HepG2 (cell line): ENCODE measurements at regions not wholly inside any gene's neighbourhood (a gene's known extent, or its start where the extent isn't known, plus 50 kb on each side); places are given as distances from the start of the nearest gene placed in this dataset.

Source experiments
- IKZF4 ChIP-seq: sonication (generic); formaldehyde crosslinking; IDR thresholded peaks from 2 replicates; pipeline ENCODE4 v1.5.1; 2020; ENCODE audit warnings: borderline replicate concordance, mild to moderate bottlenecking, low read depth, missing genetic modification reagents; ENCODE audit errors: not compliant biosample characterization
- SMAD1 ChIP-seq: sonication (generic); formaldehyde crosslinking; IDR thresholded peaks from 2 replicates; pipeline ENCODE4 v1.4.0; 2020; ENCODE audit warnings: missing genetic modification reagents, low read depth, mild to moderate bottlenecking, borderline replicate concordance
- ZNF777 ChIP-seq: sonication (generic); formaldehyde crosslinking; IDR thresholded peaks from 2 replicates; pipeline ENCODE4 v1.4.0; 2020; ENCODE audit warnings: missing genetic modification reagents
- TF ChIP-seq, protein P1 (sequence below): sonication (generic); formaldehyde crosslinking; IDR thresholded peaks from 2 replicates; pipeline ENCODE4 v1.5.0; 2020; ENCODE audit warnings: mild to moderate bottlenecking, missing genetic modification reagents, moderate library complexity

DNA sequence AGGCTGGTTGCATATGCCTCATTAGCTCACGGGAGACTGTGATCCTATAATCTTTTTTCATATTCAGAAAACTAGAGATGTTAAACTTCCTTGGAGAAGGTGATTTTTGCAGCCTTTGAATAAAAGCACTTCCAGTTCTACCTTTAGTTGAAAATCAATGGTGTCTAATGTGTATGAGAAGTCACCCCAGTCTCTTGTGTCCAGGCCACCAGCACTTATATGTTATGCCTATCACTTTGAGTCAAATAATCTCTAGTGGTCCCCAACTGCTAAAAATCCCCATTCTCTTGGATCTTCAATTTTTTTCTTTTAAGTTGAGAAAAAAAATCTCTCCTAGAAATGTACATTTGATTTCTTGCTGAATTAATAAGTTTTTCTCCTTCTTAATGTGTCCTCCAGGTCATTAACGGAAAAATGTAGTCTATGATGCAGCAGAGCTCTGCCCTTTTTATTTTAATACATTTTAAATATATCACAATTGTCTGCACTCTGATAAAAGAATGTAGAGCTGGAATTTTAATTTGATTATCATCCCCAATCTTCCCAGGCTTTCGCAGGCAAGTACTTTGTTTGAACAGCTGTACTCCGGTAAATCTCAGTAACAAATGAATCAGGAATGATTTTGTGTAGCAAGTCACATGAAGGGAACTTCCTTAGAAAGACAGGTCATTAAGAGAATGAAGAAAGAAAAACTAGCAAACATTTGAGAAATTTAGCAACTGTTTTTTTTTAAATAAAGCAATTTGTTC is 147.0 kb downstream of the SOX4 start:
- TF ChIP-seq ZNF777 (CRISPR knock-in tag) (no peak), IKZF4 (CRISPR knock-in tag) (no peak), SMAD1 (CRISPR knock-in tag) (no peak)
- TF ChIP-seq, protein P1, sequence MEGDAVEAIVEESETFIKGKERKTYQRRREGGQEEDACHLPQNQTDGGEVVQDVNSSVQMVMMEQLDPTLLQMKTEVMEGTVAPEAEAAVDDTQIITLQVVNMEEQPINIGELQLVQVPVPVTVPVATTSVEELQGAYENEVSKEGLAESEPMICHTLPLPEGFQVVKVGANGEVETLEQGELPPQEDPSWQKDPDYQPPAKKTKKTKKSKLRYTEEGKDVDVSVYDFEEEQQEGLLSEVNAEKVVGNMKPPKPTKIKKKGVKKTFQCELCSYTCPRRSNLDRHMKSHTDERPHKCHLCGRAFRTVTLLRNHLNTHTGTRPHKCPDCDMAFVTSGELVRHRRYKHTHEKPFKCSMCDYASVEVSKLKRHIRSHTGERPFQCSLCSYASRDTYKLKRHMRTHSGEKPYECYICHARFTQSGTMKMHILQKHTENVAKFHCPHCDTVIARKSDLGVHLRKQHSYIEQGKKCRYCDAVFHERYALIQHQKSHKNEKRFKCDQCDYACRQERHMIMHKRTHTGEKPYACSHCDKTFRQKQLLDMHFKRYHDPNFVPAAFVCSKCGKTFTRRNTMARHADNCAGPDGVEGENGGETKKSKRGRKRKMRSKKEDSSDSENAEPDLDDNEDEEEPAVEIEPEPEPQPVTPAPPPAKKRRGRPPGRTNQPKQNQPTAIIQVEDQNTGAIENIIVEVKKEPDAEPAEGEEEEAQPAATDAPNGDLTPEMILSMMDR (CRISPR knock-in tag): no peak
